ENCODE measurements at regions not wholly inside any gene's neighbourhood (a gene's known extent, or its start where the extent isn't known, plus 50 kb on each side); places are given as distances from the start of the nearest gene placed in this dataset.

- DNase-seq: no peak
These were observed 85.9 kb upstream of the PDE3A start for GRCh38 chr12:20282401-20282800.

DNA sequence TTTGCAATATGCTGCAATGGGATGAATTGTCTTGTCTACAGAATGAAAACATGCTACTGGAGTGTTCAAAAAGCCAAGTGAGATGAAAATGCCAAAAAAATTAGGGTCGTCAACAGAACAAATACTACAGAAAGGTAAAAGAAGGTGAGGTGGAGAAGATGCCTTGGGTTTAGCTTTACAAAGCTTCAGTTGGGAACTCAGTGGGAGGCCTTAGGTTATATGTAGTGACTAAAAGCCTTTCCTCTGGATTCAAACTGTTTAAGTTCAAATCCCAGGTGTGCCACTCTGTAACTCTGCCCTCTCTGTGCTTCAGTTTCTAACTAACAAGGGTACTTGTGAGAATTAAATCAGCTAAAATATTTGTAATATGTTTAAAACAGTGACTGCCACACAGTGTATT is 84.9 kb upstream of the PDE3A start:
- no peak for DNase-seq

GRCh38 chr12:20289520-20289919 is 78.8 kb upstream of the PDE3A start:
- DNase-seq: no peak

- DNase-seq: no peak
These were observed 67.9 kb upstream of the PDE3A start for GRCh38 chr12:20300457-20300856.

- no peak for DNase-seq
These were observed 62.9 kb upstream of the PDE3A start for GRCh38 chr12:20305470-20305869.

DNA sequence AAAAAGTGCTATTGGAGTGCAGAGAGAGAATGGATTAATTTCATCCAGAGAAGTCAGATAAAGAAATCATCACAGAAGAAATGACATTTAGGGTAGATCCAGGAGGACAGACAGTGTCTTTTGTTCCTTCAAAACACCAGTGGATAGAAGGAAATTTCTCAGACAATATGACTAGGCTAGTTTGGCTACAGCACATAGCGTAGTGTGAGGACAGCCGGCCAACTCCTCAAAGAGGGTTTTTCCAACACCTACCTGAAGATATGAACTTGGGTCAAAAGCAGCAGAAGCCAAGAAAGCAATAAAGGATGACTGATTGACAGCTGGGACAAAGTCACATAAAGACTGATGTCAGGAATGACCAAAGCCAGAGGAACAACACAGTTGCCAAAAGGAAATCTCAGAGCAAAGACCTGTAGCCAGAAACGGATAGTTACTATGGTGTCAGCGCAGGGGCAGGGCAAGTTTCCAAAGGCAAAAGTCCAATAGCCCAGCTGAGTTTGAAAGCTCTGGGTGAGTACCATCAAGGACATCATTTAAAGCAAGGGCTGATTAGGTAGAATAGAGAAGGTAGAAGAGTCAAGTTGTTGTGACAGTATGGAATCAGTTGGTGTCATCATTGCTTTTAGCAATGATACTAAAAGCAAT is 58.7 kb upstream of the PDE3A start:
- no peak for DNase-seq

DNA sequence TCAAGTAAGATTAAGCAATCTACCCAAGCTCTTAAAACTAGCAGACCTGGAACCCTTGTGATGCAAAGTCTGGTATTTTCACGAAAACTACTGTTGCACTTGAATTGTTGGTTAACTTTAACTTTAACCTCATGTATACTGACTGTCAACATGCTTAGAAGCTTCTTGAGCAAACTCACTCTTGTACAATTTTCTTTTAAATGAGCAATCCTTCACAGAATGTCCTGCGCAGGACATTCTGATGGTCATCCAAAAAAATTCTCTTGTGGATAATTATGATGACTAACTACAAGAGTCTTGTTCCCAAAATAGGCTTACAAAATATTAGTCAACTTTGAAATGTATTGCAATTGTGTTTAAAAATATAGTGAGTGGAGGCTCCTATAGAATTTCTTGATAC is 54.0 kb upstream of the PDE3A start:
- no peak for DNase-seq

DNA sequence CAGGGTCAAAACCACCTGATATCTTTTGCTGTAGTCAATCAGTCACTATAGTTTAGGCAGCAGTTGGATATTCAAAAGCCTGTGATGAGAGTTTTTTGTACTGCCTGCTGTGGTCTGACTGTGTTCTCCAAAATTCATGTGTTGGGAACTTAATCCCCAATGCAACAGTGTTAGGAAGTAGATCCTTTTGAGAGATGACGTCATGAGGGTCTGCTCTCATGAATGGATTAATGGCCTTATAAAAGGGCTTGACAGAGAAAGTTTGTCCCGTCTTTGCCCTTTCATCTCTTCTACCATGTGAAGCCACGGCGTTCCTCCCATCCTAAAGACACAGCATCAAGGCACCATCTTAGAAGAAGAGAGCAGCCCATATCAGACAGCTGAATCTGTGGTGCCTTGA is 50.8 kb upstream of the PDE3A start:
- no peak for DNase-seq
